Mesenteric fat pad (tissue), 1 donor: ENCODE measurements at regions not wholly inside any gene's neighbourhood (a gene's known extent, or its start where the extent isn't known, plus 50 kb on each side); places are given as distances from the start of the nearest gene placed in this dataset.

Experiments
- DNase-seq: peaks from one replicate; pipeline ENCODE4 v3.0.0-alpha.2; 2020; ENCODE audit warnings: low spot score
- donor health status: DM: yes; HTN: yes; CAD: no.

- DNase-seq, result no peak
These were observed 146.5 kb downstream of the SYK start for GRCh38 chr9:90948156-90948555.

DNA sequence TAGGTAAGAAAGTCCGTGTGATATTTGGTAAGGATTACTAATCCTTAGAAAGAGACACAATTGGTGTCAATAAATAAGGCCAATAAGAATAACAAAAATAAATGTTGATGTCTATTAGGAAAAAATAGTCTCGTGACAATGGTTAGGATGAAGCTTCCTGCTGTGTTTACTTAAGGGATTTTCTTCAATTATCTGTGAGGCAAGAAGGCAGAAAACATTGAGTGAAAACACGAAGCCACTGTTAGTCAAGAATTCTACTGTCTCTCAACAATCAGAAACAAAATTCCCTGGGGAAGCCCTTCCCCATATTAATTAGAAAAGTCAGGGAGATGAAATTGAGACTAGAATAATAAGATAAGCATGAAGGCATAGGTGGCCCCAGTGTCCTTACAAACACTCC is 149.0 kb downstream of the SYK start:
- no peak for DNase-seq

DNA sequence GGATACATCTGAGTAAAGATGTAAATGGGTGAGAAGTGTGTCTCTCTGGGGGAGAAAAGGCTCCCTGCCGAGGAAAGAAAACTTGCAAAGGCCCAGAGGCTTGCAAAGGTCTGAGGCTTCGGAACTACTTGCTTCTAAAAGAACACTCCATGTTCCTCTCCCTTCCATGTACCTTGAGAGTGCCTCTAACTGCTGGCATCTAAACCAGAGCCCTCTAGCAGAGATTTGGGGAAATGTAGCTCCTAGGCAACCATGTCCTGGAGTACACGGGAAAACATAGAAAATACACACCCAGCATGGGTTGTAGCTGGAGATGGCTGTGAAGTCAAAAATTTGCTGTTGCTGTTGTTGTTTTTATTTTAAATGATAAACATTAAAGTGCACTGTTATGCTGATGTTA is 151.6 kb downstream of the SYK start:
- DNase-seq, result no peak

GRCh38 chr9:90953805-90954204 is 152.2 kb downstream of the SYK start:
- DNase-seq, result no peak

- DNase-seq, result no peak
These were observed 154.6 kb downstream of the SYK start for GRCh38 chr9:90956026-90956810.

GRCh38 chr9:90958328-90958727 is 156.7 kb downstream of the SYK start:
- DNase-seq, result no peak

GRCh38 chr9:90960941-90961340 is 159.3 kb downstream of the SYK start:
- DNase-seq, result no peak

GRCh38 chr9:90961375-90961774 is 159.8 kb downstream of the SYK start:
- no peak for DNase-seq

DNA sequence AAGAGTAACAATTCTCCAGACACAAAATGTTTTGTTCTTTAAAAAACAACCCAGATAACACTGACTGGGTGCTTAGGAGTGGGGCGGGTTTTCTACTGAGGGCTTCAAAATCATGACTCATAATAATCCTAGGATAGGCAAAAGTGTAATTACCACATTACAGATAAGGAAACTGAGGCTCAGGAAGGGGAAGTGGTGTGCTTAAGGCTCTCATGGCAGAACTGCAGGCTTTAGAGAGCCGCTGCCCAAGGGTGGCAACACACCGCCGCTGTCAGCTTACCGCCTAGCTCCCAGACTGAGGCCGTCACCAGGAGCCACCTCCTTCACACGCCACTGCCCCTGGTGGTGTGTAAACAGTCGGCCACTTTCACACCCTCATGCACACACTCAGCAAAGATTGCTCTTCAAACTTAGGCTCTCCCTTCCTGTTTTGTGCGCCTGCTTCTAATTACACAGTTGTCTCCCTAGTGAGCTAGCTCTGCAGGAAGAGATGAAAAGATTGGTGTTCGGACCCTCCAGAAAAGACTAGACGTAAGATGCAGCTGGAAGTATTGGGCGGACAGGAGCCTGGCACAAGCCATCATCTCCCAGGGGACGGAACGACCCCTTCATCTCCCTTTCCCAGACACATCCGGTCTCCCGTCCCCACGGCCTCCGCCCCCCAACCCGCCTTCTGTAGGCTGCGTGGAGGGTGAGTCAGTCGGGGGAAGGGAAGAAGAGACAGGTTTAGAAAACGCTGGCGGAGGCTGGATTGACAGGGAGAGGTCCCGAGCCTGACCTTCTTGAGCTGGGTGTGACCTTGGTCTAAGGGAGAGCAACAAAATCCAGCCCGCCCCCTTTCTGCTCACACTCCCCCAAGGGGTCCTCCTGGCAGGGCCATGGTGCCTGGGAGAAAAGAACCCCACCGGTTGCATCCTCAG is 162.7 kb downstream of the SYK start:
- no peak for DNase-seq

- DNase-seq, result no peak
These were observed 163.8 kb downstream of the SYK start for GRCh38 chr9:90965226-90966030.

- no peak for DNase-seq
These were observed 164.3 kb downstream of the SYK start for GRCh38 chr9:90966031-90966290.

GRCh38 chr9:90966480-90967144 is 165.0 kb downstream of the SYK start:
- no peak for DNase-seq

DNA sequence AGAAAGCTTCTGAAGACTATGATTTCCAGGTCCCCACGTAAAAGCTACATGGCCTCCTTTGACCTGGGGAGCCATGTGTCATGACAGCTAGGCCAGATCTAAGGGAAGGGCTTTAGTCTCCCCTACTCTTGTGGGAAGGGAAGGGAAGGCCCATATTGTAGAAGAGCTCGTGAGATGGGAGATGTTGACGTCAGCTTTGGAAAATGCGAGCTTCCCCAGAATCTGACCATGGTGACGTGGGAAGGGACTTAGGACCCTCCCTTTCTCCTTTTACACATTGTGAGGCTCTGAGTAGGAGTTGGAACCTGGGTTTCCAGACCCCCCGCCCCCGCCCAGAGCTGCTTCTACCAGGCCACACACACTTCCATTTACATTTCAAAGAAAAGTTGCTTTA is 165.5 kb downstream of the SYK start:
- no peak for DNase-seq

DNA sequence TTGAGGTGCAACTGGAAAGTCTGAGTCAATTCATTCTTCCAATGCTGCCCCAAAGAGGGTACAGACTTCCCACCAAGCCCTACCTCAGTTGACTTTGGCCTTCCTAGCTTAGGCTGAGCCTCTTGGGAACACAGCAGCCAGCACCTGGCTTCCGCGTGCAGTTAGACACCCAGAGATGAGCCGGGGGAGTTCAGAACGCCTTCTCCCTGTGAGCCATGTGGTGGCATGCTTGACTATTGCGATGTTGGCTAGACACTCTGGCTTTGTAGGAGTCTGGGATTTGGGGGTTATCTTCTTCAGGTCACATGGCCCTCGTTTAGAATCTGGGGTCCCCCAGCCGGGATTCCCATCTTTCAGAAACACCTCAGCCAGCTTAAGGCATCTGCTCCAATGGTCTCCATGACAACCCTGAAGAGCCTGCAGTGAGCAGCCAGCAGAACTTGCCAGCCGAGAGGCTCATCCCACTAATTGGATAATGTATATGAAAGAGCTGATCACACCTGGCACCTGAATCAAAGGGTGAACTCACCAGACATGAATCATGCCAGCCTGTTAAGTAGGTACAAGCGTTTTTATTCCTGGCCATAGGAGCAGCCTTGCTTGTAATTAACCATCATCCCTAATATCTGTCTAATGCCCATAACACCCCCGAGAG is 167.5 kb downstream of the SYK start:
- DNase-seq, result no peak

DNA sequence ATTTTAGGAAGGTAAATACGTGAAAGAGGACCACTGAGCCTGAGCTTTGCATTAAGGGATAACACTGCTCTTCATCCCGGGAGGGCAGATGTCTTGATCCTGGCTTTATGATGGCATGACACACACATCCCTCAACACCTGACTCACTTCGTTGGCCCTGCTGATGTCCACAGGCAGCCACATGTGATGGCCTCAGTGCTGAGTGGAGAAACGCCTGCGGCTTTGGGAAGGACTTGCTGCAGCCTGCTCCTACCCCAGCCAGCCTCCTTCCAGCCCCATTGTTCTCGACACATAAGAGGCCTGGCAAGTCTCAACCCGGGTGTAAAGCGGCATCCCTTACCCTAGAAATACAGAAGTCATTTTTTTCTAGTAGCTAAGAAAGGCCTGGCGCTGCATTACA is 169.0 kb downstream of the SYK start:
- no peak for DNase-seq

DNA sequence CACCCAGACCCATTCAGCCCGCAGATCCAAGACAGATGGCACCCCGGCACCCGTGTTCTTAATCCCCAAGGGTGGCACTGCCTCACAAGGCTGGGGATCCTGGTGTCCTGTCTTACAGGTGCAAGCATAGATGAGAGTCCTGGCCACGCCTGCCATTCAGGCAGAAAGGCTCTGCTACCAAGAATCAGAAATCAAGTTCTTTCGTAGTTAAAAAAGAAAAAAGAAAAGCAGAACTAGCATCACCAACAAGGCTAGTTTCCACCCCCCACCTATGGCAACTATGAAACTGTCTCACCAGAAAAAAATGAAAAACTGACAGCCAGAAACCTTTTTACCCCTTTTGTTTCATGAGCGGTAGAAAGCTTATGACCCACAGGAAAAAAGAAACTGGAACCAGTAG is 170.4 kb downstream of the SYK start:
- no peak for DNase-seq

GRCh38 chr9:90974016-90974415 is 172.4 kb downstream of the SYK start:
- no peak for DNase-seq

- no peak for DNase-seq
These were observed 173.1 kb downstream of the SYK start for GRCh38 chr9:90974643-90975245.

- DNase-seq, result no peak
These were observed 174.3 kb downstream of the SYK start for GRCh38 chr9:90975781-90976538.

DNA sequence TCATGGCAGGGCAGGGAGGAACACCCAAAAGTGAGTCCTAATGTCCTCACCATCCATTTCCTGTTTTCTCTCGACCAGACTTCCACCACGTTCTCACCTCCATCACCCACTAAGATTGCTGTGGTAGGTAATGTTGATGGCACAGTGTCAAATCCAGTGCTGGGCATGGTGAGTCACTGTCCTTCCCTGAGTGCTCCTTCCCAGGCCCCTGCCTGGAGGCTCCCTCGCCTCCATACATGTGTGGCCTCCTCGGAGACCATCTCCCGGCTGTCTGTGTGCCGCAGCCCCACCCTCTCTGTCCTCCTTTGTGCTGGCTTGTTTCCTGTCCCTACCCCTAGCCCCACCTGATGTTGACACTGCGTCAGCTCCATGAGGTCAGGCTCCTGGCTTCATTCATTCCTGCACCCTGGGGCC is 177.5 kb downstream of the SYK start:
- no peak for DNase-seq
